Right kidney (tissue), 1 donor: ENCODE measurements at regions not wholly inside any gene's neighbourhood (a gene's known extent, or its start where the extent isn't known, plus 50 kb on each side); places are given as distances from the start of the nearest gene placed in this dataset.
"Not testable (repeated sequence)": the region's sequence is repeated elsewhere in the genome, so short reads cannot be mapped to it uniquely, and the experiment has no call there.

Experiments
- DNase-seq: peaks from one replicate; pipeline ENCODE4 v3.0.0-alpha.2; 2016

GRCh38 chr22:47417699-47418098 lies 655.2 kb downstream of the TBC1D22A start:
- DNase-seq, result no peak

DNA sequence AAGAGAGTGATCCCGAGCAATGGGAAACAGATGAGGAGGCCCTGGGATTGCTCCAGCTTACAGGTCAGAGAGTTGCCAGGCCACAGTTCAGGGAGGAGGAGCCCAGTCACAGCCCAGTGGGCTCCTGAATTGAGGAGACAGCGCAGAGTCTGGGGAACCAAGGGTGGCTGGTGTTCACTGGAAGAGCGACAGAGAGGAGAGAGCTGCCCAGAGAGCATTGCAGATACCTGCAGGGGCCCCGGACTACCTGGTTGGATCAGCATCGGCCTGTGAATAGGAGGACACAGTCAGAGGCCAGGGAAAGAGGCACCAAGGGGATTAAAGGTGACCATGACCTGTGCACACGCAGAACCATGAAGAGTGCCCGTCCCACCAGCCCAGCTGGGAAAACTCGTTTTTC lies 648.6 kb downstream of the TBC1D22A start:
- no peak for DNase-seq

DNA sequence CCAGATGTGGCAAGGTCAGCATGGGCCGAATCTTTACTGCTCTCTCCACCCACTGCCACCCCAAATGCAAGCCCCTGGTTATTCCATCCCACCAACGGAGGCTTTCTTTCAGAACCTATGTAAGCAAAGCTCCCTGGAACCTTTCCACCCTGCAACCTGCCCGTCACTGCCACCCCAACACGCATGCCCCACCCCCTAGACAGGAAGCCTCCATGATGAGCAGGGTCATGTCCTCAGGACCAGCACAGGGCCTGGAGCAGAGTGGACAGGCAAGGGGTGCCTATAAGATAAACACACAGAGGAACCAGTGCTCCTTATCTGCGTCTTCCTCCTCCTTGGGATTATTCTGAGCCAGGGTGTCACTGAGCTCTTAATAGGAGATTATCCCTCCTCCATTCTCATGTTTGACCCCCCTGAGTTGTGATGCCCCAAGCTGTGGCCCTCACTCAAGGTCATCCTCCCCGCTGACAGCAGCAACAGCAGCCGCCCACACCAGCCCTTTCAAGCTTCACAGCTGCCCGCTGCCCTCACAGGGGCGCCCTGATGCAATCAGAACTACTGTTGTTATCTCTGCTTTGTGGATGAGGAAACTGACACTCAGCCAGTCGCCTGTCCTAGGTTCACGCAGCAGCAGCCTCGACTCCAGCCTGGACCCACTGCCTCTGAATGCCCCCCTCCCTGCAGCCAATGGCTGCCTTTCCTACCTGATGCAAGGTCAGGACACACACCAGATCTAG lies 647.3 kb downstream of the TBC1D22A start:
- no peak for DNase-seq

DNA sequence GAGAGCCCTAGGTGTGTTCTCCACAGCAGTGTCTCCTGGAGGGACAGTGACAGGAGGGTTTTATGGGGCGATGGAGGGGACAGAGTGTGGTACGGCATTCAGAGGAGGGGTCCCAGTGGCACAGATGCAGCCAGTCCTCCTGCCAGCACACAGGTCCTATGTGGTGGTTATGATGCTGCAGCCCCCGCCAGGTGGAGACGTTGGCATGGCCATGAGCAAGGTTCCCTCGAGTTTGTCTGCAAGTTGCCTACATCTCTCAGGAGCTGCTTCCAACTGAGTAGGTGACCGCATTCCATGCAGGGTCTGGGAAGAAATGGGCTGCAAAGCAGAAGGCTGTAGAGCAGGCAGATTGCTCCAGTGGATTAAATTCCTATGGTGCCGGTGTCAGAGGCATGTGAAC lies 646.0 kb downstream of the TBC1D22A start:
- no peak for DNase-seq

DNA sequence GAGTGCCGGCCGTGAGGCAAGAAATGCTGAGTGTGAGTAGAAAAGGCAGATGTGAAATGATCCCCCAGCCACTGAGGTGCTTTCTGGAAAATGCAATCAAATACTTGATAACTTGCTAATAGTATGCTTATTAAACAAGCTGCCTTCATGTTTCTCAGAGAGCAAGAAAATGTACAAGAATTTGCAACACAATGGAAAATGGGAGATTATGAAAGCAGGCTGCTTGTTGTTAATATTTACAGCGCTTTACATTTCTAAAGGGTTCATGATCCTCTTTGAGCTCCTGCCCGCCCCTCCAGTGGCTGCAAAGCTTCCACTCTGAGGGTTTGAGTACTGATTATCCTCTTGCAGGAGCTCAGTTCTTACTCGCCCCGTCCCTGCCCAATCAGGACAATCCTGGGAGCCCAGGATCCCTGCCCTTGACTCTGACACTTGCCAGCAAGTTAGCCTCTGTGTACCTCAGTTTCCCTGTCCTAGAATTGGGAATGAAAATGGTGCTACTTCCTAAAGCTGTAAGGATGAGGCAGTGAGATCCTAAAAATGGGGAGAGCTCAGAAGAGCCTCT lies 645.1 kb downstream of the TBC1D22A start:
- DNase-seq, result no peak

DNA sequence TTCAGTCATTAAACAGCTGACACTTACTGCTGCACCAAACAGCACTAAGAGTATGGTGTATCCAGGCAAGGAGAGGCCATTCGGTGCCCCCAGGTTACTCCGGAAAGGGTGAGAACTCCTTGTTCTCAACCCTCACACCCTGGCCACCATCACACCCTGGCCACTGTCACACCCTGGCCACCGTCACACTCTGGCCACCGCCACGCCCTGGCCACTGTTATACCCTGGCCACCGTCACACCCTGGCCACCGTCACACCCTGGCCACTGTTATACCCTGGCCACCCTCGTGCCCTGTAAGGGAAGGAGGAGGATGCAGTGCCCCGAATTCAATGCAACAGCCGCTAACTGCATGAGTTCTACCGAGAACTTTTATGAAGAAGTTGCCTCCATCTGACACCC lies 644.4 kb downstream of the TBC1D22A start:
- no peak for DNase-seq

- DNase-seq, result no peak
Observed at GRCh38 chr22:47406180-47406834, 643.9 kb downstream of the TBC1D22A start.

- not testable (repeated sequence) for DNase-seq
Observed at GRCh38 chr22:47405222-47405621, 642.8 kb downstream of the TBC1D22A start.

GRCh38 chr22:47402876-47403525 lies 640.6 kb downstream of the TBC1D22A start:
- no peak for DNase-seq

- DNase-seq, result no peak
Observed at GRCh38 chr22:47401976-47402770, 639.7 kb downstream of the TBC1D22A start.

GRCh38 chr22:47401592-47401898 lies 639.1 kb downstream of the TBC1D22A start:
- DNase-seq, result no peak

DNA sequence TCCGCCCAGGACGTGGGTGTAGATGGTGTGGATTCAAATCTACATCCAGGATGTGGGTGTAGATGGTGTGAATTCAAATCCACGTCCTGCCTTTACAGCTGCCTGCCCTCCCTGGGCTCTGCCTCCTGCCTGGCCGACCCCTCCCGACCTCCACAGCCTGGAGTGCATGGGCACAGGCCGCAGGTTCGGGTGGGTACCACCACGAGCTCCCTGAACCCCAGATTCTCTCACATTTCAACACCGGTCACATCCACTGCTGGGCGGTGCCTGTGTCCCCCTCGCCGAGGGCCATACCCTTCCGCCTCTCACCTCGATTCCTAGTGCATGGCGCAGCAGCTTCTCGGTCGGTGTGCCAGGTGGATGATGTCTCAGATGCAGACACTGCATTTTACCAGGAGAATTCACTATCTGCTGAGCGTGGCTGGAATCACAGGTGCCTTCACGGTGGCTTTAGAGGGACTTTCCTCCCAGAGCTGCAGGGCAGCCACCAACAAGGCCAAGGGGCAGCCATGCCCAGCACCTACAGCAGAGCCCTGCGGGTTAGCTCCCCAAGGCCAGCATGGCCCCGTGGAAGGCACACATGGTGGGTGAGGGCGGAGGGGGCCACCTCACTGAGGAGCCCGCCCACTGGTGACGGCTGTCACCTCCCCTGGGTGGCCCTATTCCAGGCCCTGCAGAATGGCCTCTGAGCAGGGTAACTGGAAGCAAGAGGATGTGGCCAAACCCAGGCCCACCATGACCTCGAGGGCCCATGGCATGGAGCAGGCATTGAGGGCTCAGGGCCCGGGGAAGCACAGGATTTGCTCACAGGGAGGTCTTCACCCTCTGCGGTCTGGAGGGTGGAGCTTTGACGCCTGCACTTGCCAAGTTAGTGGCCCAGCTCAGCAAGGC lies 638.5 kb downstream of the TBC1D22A start:
- no peak for DNase-seq

DNA sequence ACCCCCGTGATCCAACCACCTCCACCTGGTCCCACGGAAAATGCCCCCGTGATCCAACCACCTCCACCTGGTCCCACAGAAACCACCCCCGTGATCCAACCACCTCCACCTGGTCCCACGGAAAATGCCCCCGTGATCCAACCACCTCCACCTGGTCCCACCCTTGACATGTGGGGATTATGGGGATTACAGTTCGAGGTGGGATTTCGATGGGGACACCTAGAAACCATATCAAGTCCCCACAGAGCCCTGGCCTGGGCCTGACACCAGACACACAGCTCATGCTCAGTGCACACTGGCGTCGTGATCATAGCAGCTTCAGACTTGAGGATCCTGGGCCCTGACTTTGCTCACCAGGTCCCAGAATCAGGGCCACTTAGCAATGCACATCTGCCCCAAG lies 637.7 kb downstream of the TBC1D22A start:
- DNase-seq, result not testable (repeated sequence)

DNA sequence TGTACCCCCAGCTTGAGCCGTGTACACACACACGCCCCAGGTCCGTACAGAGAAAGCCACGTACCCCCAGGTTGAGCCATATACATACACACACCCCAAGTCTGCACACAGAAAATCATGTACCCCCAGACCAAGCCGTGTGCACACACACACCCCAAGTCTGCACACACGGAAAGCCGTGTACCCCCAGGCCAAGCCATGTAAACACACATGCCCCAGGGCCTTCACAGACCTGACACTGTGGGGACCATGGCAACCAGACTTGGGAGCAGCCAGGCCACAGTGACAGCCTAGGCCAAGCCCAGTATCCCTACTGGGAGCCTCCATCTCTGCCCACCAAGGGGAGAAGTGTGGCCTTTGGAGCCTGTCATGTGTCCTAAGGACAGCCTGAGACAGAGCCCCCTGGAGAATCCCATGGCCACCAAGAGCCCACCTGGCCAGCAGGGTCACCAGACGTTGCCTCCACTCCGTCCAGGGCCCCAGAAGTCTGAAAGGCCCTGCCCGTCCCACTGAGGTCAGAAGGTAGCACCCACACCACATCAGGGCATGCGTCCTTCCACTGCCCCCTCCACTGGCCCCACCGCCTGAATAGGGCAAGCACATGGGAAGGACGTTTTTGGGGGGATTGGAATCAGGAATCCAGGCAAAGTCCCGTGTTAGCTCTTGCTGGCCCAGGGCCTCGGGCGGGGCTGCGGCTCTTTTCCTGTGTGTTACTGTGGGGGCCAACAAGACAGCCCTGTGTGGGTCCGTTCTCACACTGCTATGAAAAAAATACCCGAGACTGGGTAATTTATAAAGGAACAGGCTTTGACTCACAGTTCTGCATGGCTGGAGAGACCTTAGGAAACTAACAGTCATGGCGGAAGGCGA lies 636.7 kb downstream of the TBC1D22A start:
- DNase-seq, result no peak

- no peak for DNase-seq
Observed at GRCh38 chr22:47398491-47398890, 636.0 kb downstream of the TBC1D22A start.

DNA sequence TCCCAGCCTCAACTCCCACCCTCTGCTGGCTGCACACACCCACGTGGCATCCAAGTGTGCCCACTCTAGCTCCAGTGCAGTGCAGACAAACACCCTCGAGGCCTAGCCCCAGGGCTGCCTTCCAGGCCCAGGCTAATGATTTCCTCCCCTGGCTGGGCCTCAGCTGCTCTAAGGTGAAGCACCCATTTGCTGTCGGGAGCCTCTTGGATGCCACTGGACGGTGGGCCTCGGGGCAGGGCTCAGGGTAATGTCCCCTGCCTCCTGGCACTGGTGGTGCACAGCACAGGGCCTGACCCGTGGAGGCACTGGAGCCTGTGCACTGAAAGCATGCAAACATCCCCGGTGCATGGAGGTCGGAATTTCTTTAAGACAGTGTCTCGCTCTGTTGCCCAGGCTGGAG lies 635.2 kb downstream of the TBC1D22A start:
- DNase-seq, result no peak

GRCh38 chr22:47396515-47396914 lies 634.1 kb downstream of the TBC1D22A start:
- no peak for DNase-seq

DNA sequence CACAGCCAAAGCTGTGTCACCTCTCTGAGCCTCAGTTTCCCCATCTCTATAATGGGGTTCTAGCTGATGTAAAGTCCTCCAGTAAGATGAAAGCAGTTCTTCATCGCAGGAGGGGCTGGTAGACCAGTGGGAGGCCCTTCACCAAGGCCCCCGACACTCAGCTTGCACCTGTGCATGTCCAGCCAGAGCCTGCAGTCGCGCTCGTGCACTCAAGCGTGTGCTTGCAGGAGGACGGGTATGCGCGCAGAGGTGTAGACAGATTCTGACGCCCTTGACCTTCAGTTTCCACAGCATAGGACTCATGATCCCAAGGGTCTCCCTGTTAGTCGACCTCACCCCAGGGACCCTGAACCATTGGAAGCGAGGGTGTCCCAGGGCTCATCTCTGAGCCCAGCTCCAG lies 633.7 kb downstream of the TBC1D22A start:
- DNase-seq, result no peak

DNA sequence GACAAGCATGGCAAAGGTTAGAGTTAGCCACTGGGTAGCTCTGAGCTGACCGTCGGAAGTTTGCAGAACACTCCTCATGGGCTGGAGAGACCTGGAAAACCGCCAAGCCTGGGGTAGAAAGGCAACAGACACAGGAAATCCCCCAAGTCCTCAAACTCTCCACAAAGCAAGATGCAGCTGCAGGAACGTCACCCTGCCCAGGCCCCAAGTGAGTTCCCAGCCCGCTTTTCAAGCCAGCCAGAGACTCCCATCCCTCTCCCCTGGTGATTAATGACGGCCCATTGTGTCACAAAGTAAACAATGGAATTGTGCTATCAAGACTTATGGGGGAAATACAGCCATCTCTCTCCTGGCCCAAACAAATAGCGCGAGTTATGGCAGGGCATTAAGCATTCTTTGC lies 633.0 kb downstream of the TBC1D22A start:
- no peak for DNase-seq
